GM18508 (cell line): ENCODE measurements at regions not wholly inside any gene's neighbourhood (a gene's known extent, or its start where the extent isn't known, plus 50 kb on each side); places are given as distances from the start of the nearest gene placed in this dataset.
"Not testable (repeated sequence)": the region's sequence is repeated elsewhere in the genome, so short reads cannot be mapped to it uniquely, and the experiment has no call there.

Experiments
- ATAC-seq: cut with Tn5 transposase; IDR thresholded peaks from one replicate; pipeline ENCODE4 v1.9.1; 2021; ENCODE audit warnings: moderate number of reproducible peaks; ENCODE audit not compliant: insufficient read depth, unreplicated experiment

DNA sequence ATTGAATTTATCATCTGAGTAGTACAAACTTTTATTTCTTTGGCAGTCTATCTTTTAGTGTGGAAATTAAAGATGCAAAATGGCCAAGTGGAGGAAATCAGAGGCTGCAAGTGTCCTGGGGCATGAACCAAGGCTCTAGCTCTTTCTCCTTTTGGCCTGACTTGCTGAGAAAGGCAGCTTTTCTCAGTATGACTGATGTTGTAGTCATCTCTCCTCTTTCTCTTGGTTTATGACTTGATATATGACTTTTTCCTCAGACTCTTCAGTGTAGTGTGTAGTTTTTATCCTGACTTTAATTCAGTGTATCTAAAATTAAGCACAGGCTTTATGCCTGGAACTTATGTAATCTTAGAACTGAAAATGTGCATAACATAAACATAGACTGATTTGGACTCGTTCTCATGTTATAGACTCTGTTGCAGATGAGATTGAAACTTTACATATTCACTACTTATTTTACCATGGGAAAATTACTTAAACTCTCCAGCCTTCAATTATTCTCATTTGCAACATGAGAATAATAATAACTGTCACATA, 65.7 kb downstream of the SLITRK5 start:
- ATAC-seq: no peak

DNA sequence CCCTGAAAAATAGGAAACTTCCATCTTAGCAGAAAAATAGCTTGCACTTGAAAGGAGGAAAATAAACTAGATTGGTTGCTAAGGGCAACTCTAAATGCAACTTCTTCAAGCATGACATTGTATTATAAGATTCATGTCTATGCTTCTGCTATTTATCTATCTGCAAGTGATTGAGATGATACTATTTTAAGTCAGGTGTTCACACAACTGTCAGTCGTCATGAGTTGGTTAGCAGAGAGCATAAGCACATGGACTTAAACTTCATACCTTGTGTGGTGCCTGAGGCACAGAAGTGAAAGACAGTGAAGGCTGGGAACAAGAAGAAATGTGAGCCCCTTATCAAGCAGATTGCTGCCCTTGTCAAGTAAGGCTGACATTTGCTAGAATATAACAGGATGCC, 82.9 kb downstream of the SLITRK5 start:
- no peak for ATAC-seq

GRCh38 chr13:87769445-87769844, 98.3 kb downstream of the SLITRK5 start:
- ATAC-seq: no peak

- no peak for ATAC-seq
These were observed 106.2 kb downstream of the SLITRK5 start for GRCh38 chr13:87777387-87777786.

- no peak for ATAC-seq
These were observed 107.0 kb downstream of the SLITRK5 start for GRCh38 chr13:87778128-87778527.

- ATAC-seq: no peak
These were observed 108.3 kb downstream of the SLITRK5 start for GRCh38 chr13:87779426-87779825.

- no peak for ATAC-seq
These were observed 112.2 kb downstream of the SLITRK5 start for GRCh38 chr13:87783366-87783765.

- ATAC-seq: no peak
These were observed 117.2 kb downstream of the SLITRK5 start for GRCh38 chr13:87788363-87788762.

GRCh38 chr13:87792878-87793277, 121.7 kb downstream of the SLITRK5 start:
- no peak for ATAC-seq

GRCh38 chr13:87798536-87798935, 127.4 kb downstream of the SLITRK5 start:
- ATAC-seq: no peak

DNA sequence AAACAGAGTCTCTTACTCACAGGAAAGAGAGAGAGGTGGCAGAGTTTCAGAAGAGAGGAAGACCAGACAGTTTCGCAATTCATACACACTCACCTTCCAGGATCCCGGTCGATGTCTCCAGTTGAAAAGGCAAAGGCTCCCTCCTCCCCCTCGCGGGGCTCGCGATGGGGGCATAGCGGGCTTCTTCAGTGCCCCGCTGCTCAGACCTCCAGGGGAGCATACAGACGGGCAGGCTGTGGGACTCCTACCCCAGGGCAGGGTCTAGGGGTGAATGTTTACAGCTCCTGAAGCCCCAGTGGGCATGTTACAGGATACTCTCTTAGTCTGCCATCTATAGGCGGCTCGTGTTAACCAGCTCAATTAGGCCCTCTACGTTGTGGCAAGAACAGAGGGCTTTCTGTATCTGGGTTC, 139.2 kb downstream of the SLITRK5 start:
- no peak for ATAC-seq

DNA sequence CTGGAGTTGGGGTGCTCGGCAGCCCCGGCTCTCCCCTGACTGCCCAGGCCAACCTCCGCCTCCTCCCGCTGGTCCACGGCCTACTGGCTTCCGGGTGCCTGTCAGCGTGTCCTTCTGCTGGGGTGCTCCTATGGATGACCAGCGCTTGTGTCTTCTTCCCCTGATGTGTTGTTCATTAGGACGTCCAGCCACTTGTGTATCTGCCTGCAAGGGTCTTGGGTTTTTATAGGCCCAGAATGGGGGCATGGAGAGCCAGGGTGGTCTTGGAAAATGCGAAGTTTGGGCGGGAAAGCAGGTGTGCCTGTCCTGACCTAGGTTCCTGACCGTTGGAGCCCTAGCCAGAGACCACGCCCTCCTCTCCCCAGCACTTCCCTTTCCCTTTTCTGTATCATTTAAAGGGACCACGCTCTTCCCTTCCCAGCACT, 139.8 kb downstream of the SLITRK5 start:
- ATAC-seq: no peak

- no peak for ATAC-seq
These were observed 143.2 kb downstream of the SLITRK5 start for GRCh38 chr13:87814403-87814802.

GRCh38 chr13:87820241-87820640, 149.1 kb downstream of the SLITRK5 start:
- ATAC-seq: no peak

DNA sequence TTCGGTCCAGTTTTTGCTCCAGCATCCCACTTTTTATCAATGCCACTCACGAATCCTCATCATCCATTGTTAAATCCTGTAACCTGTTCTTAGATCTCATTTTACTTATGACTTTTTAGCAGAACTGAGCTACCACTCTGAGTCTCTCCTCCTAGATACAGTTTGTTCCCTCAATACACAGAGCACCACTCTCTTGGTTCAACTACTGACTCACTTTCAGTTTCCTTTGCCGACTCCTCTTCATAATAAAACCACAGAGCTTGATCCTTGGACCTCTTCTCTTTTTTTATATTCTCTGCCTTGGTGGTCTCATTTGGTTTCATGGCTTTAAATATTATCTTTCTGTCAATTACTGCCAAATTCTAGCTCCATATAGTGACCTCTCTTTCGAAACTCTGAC, 150.3 kb downstream of the SLITRK5 start:
- no peak for ATAC-seq

- ATAC-seq: not testable (repeated sequence)
These were observed 155.1 kb downstream of the SLITRK5 start for GRCh38 chr13:87826301-87826700.

DNA sequence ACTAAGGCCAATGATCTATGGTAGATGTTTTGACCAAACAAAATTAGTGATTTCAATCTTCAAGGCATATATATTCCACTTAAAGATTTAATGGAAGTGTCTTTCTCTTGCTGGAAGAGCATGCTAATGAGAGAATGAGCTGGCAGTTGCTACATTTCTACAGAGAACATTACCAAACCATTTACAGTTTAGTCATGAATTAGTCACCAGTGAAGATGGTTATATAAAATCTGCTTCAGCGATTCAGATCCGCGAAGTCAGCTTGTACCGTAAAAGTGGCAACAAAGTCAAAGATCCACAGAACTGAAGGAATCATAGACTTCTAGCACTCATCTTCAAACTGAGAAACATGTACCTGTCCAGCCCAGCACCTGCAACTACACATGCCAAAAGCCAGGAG, 156.3 kb downstream of the SLITRK5 start:
- no peak for ATAC-seq

- no peak for ATAC-seq
These were observed 166.4 kb downstream of the SLITRK5 start for GRCh38 chr13:87837522-87837921.

DNA sequence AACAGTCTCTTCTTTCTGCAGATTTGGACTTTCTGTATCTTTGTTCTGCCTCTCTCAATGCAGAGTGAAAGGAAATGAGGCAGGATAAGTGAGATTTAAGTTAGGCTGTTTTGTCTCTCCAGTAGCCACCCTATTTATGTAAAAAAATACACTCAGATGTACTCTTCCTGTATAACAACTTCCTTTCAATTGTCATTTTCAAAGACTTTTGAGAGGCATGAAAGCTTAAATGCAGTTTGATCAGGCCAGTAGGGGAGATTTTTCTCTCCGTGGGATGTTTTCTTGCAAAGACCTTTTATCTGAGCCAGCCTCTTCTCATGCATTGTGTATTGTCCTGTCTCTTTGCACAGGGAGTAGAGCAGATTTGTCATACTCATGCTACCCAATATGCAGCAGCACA, 166.8 kb downstream of the SLITRK5 start:
- ATAC-seq: no peak

- no peak for ATAC-seq
These were observed 180.2 kb downstream of the SLITRK5 start for GRCh38 chr13:87851410-87851809.

DNA sequence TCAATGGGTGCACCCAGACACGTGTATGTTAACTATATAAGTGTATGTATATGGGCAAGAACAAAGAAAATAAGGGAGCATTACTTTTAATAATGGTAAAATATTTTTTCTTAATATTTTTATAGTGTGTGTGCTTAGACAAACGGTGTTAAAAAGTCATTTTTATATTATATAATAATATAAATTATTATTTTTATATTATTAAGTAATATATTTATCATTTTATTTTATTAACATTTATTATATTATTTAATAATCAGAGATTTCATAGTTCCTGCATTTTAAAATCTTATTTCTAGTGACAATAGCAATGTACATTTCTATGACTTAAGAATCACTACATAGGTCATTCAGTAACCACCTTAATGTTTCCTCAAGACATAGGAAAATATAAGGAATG, 184.4 kb downstream of the SLITRK5 start:
- no peak for ATAC-seq

- no peak for ATAC-seq
These were observed 188.1 kb downstream of the SLITRK5 start for GRCh38 chr13:87859261-87859660.

DNA sequence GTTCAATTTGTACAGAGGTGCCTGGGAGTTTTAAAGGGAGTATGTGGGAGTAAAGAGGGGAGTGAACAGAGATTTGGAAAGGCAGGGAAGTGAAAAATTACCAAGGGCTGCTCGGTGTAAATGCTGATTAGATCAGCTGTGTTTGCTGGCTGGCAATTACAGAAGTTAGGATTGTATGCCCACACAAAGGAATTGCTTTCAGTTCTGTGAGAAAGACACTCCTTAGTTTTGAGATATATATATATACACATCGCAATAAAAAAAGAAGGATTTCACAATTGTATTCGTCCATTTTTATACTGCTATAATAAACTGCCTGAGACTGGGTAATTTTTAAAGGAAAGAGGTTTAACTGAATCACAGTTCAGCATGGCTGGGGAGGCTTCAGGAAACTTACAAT, 196.3 kb downstream of the SLITRK5 start:
- ATAC-seq: no peak
